ENCODE measurements at regions not wholly inside any gene's neighbourhood (a gene's known extent, or its start where the extent isn't known, plus 50 kb on each side); places are given as distances from the start of the nearest gene placed in this dataset.

DNA sequence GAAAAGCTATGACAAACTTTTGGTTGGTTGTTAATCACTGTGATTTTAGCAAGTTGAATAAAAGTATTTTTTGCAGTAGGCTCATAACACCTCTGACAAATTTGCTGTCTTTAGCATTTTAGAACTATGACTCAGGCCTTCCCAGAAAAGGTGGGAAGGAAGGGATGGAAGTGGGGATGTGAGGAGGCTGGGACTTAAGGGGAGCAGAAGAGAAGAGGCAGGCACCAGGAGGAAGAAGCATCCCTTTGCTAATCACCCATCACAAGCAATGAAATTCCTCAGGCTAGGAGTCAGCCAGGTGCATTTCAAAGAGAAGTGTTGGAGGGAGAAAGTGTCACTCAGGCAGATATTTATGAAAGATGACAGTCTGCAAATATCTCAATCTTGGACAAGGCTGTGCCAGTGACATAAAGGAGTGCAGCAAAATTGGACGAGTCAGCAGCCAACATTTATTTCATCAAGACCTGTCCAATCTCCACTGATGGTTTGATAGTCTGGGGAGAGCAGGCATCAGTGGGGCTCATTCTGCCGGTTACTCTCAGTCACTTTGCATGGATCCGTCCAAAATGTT lies 337.3 kb upstream of the ARRDC4 start:
- TF ChIP-seq SIN3A (IDR thresholded peaks at IDR 0.05; ENCODE audit: borderline replicate concordance, insufficient read depth, low read length) (no peak), FOXP2 (optimal IDR thresholded peaks at IDR 0.05; ENCODE audit: borderline replicate concordance, extremely low read depth, extremely low read length, insufficient read depth) (no peak), POLR2AphosphoS5 (IDR thresholded peaks at IDR 0.05; ENCODE audit: low read depth, low read length) (no peak), TAF1 (IDR thresholded peaks at IDR 0.05; ENCODE audit: borderline replicate concordance, insufficient read depth, low read length) (no peak)
- TF ChIP-seq, protein P1, sequence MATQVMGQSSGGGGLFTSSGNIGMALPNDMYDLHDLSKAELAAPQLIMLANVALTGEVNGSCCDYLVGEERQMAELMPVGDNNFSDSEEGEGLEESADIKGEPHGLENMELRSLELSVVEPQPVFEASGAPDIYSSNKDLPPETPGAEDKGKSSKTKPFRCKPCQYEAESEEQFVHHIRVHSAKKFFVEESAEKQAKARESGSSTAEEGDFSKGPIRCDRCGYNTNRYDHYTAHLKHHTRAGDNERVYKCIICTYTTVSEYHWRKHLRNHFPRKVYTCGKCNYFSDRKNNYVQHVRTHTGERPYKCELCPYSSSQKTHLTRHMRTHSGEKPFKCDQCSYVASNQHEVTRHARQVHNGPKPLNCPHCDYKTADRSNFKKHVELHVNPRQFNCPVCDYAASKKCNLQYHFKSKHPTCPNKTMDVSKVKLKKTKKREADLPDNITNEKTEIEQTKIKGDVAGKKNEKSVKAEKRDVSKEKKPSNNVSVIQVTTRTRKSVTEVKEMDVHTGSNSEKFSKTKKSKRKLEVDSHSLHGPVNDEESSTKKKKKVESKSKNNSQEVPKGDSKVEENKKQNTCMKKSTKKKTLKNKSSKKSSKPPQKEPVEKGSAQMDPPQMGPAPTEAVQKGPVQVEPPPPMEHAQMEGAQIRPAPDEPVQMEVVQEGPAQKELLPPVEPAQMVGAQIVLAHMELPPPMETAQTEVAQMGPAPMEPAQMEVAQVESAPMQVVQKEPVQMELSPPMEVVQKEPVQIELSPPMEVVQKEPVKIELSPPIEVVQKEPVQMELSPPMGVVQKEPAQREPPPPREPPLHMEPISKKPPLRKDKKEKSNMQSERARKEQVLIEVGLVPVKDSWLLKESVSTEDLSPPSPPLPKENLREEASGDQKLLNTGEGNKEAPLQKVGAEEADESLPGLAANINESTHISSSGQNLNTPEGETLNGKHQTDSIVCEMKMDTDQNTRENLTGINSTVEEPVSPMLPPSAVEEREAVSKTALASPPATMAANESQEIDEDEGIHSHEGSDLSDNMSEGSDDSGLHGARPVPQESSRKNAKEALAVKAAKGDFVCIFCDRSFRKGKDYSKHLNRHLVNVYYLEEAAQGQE (IDR thresholded peaks at IDR 0.05; ENCODE audit: insufficient read depth in 1 of 2, low read depth in 2 of 2, low read length in 2 of 2) = no peak

DNA sequence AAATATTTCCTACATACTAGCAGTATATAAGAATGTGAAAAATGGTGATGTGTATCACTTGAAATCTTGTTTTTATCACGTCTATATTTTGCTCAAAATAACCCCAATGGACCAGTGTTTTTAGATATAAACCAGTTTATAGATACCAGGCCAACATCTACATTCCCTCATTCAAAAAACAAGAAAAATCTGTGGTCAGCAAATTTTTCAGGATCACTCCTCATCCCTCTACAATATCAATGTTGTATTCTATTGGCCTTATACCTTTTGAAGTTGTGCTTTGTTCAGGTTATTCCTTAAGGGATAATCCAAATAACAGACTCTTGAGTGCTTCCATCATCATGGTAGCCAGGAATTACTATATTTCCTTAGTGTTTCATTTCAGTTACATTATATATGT lies 332.9 kb upstream of the ARRDC4 start:
- TF ChIP-seq TAF1 (IDR thresholded peaks at IDR 0.05; ENCODE audit: borderline replicate concordance, insufficient read depth, low read length) (no peak), SIN3A (IDR thresholded peaks at IDR 0.05; ENCODE audit: borderline replicate concordance, insufficient read depth, low read length) (no peak), POLR2AphosphoS5 (IDR thresholded peaks at IDR 0.05; ENCODE audit: low read depth, low read length) (no peak), FOXP2 (optimal IDR thresholded peaks at IDR 0.05; ENCODE audit: borderline replicate concordance, extremely low read depth, extremely low read length, insufficient read depth) (no peak)
- TF ChIP-seq, protein P1 (IDR thresholded peaks at IDR 0.05; ENCODE audit: insufficient read depth in 1 of 2, low read depth in 2 of 2, low read length in 2 of 2) = no peak

DNA sequence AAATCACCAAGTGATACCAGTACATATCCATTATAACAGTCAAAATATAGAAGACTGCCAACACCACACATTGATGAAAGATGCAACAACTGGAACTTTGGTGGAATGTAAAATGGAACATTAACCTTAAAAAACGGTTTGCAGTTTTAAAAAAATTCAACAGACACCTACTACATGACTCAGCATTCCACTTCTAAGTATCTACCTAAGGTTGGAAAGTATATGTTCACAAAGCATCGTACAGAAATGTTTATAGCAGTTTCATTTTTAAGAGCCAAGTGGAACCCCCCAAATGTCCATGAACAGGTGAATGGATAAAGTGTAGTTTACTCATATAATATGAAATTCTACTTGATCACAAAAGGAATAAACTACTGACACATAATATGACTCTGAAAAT lies 314.7 kb upstream of the ARRDC4 start:
- no peak for TF ChIP-seq SIN3A (IDR thresholded peaks at IDR 0.05; ENCODE audit: borderline replicate concordance, insufficient read depth, low read length)
- TF ChIP-seq POLR2AphosphoS5 (IDR thresholded peaks at IDR 0.05; ENCODE audit: low read depth, low read length) = no peak
- no peak for TF ChIP-seq FOXP2 (optimal IDR thresholded peaks at IDR 0.05; ENCODE audit: borderline replicate concordance, extremely low read depth, extremely low read length, insufficient read depth)
- TF ChIP-seq, protein P1 (IDR thresholded peaks at IDR 0.05; ENCODE audit: insufficient read depth in 1 of 2, low read depth in 2 of 2, low read length in 2 of 2) = no peak
- TF ChIP-seq TAF1 (IDR thresholded peaks at IDR 0.05; ENCODE audit: borderline replicate concordance, insufficient read depth, low read length) = no peak

DNA sequence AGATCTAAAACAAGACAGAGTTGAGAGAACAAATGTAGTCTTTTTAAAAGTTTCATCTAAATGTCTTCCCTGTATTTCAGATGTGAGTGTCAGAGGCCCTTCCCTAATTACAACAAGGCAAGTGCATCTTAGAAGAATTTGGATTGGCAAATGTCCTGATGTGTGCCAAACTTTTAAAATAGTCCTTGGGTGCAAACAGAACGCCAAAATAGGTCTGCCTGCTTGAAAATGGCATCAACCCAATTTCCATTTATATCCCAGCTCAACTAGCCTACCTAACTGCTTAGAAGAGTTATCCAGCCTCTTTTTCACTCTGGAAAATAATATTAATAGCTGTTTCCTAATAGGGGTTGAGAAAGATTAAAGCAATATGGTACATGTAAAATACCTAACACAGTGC lies 311.8 kb upstream of the ARRDC4 start:
- TF ChIP-seq POLR2AphosphoS5 (IDR thresholded peaks at IDR 0.05; ENCODE audit: low read depth, low read length) = no peak
- no peak for TF ChIP-seq TAF1 (IDR thresholded peaks at IDR 0.05; ENCODE audit: borderline replicate concordance, insufficient read depth, low read length)
- TF ChIP-seq FOXP2 (optimal IDR thresholded peaks at IDR 0.05; ENCODE audit: borderline replicate concordance, extremely low read depth, extremely low read length, insufficient read depth) = no peak
- no peak for TF ChIP-seq SIN3A (IDR thresholded peaks at IDR 0.05; ENCODE audit: borderline replicate concordance, insufficient read depth, low read length)
- TF ChIP-seq, protein P1 (IDR thresholded peaks at IDR 0.05; ENCODE audit: insufficient read depth in 1 of 2, low read depth in 2 of 2, low read length in 2 of 2) = no peak

Measured in PFSK-1 (cell line).